ENCODE measurements at regions not wholly inside any gene's neighbourhood (a gene's known extent, or its start where the extent isn't known, plus 50 kb on each side); places are given as distances from the start of the nearest gene placed in this dataset.
A peak's percentile ranks its signal among the peaks of the same experiment; 100 is the strongest.

- H3K9ac ChIP-seq (ENCODE audit: low read depth in 1 of 2, low read length in 2 of 2), result peak overlapping the region; percentile 55 to 62
- H3K27ac ChIP-seq (ENCODE audit: low read depth, low read length), result peak overlapping the region; percentile 69
- H3K36me3 ChIP-seq (ENCODE audit: control insufficient read depth in 1 of 2, insufficient read depth in 2 of 2, low read length in 2 of 2), result no peaks in the 10 kb centered on the region
- peaks cover 9 to 17% of the 10 kb centered on the region in 2 donors for H3K4me1 ChIP-seq (ENCODE audit: control insufficient read depth in 1 of 2, insufficient read depth in 2 of 2, low read length in 2 of 2)
- H3K4me3 ChIP-seq (ENCODE audit: low read depth in 1 of 2, low read length in 2 of 2), result peak overlapping the region; percentile 70 to 80
- H3K9me3 ChIP-seq (ENCODE audit: control insufficient read depth in 1 of 2, low read length in 2 of 2), result peaks cover 3% of the 10 kb centered on the region in 2 donors
- no peaks in the 10 kb centered on the region for H3K27me3 ChIP-seq (ENCODE audit: control insufficient read depth in 1 of 2, insufficient read depth in 2 of 2, low read length in 2 of 2)
These were observed 59.3 kb upstream of the COMTD1 start for GRCh38 chr10:75294866-75295701.

DNA sequence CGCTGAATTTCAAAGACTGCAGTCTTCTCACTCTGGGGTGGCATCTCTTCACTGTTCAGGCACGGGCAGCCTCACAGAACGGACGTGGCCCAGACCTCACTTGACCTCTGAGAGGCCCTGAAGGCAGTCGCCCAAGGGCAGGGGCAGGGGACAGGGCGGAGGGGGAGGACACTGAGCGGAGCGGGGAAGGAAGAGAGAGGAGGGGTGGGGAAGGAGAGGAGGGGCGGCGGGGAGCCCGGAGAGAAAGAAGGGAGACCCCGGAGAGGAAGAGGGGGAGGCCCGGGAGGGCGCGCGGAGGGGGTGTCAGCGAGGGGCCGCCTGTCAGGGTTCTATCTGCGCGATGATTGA lies 58.7 kb upstream of the COMTD1 start:
- H3K4me1 ChIP-seq (ENCODE audit: control insufficient read depth in 1 of 2, insufficient read depth in 2 of 2, low read length in 2 of 2), result peaks cover 9 to 17% of the 10 kb centered on the region in 2 donors
- peak overlapping the region; percentile 69 for H3K27ac ChIP-seq (ENCODE audit: low read depth, low read length)
- H3K4me3 ChIP-seq (ENCODE audit: low read depth in 1 of 2, low read length in 2 of 2), result peak overlapping the region; percentile 70 to 80
- peak overlapping the region; percentile 55 to 62 for H3K9ac ChIP-seq (ENCODE audit: low read depth in 1 of 2, low read length in 2 of 2)
- no peaks in the 10 kb centered on the region for H3K27me3 ChIP-seq (ENCODE audit: control insufficient read depth in 1 of 2, insufficient read depth in 2 of 2, low read length in 2 of 2)
- no peaks in the 10 kb centered on the region for H3K36me3 ChIP-seq (ENCODE audit: control insufficient read depth in 1 of 2, insufficient read depth in 2 of 2, low read length in 2 of 2)
- peaks cover 4 to 5% of the 10 kb centered on the region in 2 donors for H3K9me3 ChIP-seq (ENCODE audit: control insufficient read depth in 1 of 2, low read length in 2 of 2)

DNA sequence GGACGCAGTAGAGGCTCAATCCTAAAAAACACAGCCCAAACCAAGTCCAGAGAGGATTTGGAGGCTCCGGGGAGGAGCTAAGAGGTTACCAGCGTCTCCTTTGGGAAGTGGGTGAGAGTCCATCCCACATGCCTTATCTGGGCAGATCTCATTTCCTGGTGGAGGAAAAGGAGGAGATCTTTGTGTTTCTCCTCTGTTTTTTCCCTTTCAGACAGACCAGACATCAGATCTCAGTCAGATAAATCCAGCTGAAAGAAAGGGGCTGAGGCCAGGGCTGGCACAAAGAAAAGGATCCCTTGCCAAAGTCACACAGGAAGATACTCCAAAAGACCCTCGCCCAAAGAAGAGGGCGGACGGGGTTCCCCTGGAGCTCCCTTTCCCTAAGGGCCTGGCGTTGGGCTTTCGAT lies 58.3 kb upstream of the COMTD1 start:
- Histone ChIP-seq H3K36me3 (ENCODE audit: control insufficient read depth in 1 of 2, insufficient read depth in 2 of 2, low read length in 2 of 2) (no peaks in the 10 kb centered on the region), H3K4me3 (ENCODE audit: low read depth in 1 of 2, low read length in 2 of 2) (peak overlapping the region in 1 of 2 donors; percentile 70), H3K9me3 (ENCODE audit: control insufficient read depth in 1 of 2, low read length in 2 of 2) (peaks cover 4 to 5% of the 10 kb centered on the region in 2 donors), H3K4me1 (ENCODE audit: control insufficient read depth in 1 of 2, insufficient read depth in 2 of 2, low read length in 2 of 2) (peaks cover 9 to 17% of the 10 kb centered on the region in 2 donors), H3K27me3 (ENCODE audit: control insufficient read depth in 1 of 2, insufficient read depth in 2 of 2, low read length in 2 of 2) (no peaks in the 10 kb centered on the region), H3K9ac (ENCODE audit: low read depth in 1 of 2, low read length in 2 of 2) (peak overlapping the region in 1 of 2 donors; percentile 62), H3K27ac (ENCODE audit: low read depth, low read length) (peak overlapping the region; percentile 69)

DNA sequence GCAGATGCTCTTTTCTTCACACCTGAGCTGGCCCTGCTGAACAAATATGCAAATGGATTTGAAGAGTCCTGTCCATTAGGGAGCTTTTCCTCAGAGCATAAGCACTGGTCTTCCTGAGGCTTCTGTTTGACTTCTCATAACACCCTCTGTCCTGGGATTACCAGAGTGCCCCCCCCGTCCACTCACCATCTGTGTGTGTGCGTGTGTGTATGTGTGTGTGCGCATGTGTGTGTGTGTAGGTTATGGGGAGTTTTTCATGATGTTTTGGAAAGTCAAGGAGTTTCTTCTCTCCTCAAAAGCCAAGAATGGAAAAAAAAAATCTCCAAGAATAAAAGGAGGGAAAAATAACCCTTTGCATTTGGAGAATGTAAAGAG lies 57.7 kb upstream of the COMTD1 start:
- no peaks in the 10 kb centered on the region for H3K36me3 ChIP-seq (ENCODE audit: control insufficient read depth in 1 of 2, insufficient read depth in 2 of 2, low read length in 2 of 2)
- H3K27me3 ChIP-seq (ENCODE audit: control insufficient read depth in 1 of 2, insufficient read depth in 2 of 2, low read length in 2 of 2), result no peaks in the 10 kb centered on the region
- H3K4me1 ChIP-seq (ENCODE audit: control insufficient read depth in 1 of 2, insufficient read depth in 2 of 2, low read length in 2 of 2), result peaks cover 9 to 17% of the 10 kb centered on the region in 2 donors
- no peak overlapping the region for H3K4me3 ChIP-seq (ENCODE audit: low read depth in 1 of 2, low read length in 2 of 2)
- H3K9ac ChIP-seq (ENCODE audit: low read depth in 1 of 2, low read length in 2 of 2), result no peak overlapping the region
- no peak overlapping the region for H3K27ac ChIP-seq (ENCODE audit: low read depth, low read length)
- H3K9me3 ChIP-seq (ENCODE audit: control insufficient read depth in 1 of 2, low read length in 2 of 2), result peaks cover 4 to 5% of the 10 kb centered on the region in 2 donors

GRCh38 chr10:75292794-75293445 lies 57.2 kb upstream of the COMTD1 start:
- Histone ChIP-seq H3K9ac (ENCODE audit: low read depth in 1 of 2, low read length in 2 of 2) (no peak overlapping the region), H3K4me3 (ENCODE audit: low read depth in 1 of 2, low read length in 2 of 2) (no peak overlapping the region), H3K9me3 (ENCODE audit: control insufficient read depth in 1 of 2, low read length in 2 of 2) (peaks cover 4 to 5% of the 10 kb centered on the region in 2 donors), H3K27me3 (ENCODE audit: control insufficient read depth in 1 of 2, insufficient read depth in 2 of 2, low read length in 2 of 2) (no peaks in the 10 kb centered on the region), H3K27ac (ENCODE audit: low read depth, low read length) (no peak overlapping the region), H3K36me3 (ENCODE audit: control insufficient read depth in 1 of 2, insufficient read depth in 2 of 2, low read length in 2 of 2) (no peaks in the 10 kb centered on the region), H3K4me1 (ENCODE audit: control insufficient read depth in 1 of 2, insufficient read depth in 2 of 2, low read length in 2 of 2) (peaks cover 9 to 17% of the 10 kb centered on the region in 2 donors)

DNA sequence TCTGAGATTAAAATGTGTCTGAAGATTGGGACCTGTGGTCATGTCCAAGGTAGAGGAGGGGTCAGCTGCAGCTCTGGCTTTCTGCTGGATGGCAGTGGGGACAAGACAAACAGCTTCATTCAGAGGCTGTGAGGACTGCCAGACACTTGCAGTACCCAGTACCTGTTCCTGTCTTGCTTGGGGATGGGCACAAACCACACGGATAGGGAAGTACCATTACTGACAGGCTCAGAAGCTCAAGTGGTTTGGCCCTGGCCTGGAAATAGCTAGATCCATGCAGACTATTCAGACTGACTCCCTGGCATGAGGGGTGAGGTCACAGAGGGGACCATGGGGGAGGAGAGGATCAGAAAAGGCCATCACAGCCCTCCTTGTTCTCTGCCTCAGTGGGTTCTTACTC lies 56.0 kb upstream of the COMTD1 start:
- Histone ChIP-seq H3K4me3 (ENCODE audit: low read depth in 1 of 2, low read length in 2 of 2) (no peak overlapping the region), H3K27ac (ENCODE audit: low read depth, low read length) (no peak overlapping the region), H3K9ac (ENCODE audit: low read depth in 1 of 2, low read length in 2 of 2) (no peak overlapping the region), H3K4me1 (ENCODE audit: control insufficient read depth in 1 of 2, insufficient read depth in 2 of 2, low read length in 2 of 2) (peaks cover 6 to 17% of the 10 kb centered on the region in 2 donors), H3K27me3 (ENCODE audit: control insufficient read depth in 1 of 2, insufficient read depth in 2 of 2, low read length in 2 of 2) (no peaks in the 10 kb centered on the region), H3K9me3 (ENCODE audit: control insufficient read depth in 1 of 2, low read length in 2 of 2) (peaks cover 4 to 7% of the 10 kb centered on the region in 2 donors), H3K36me3 (ENCODE audit: control insufficient read depth in 1 of 2, insufficient read depth in 2 of 2, low read length in 2 of 2) (no peaks in the 10 kb centered on the region)

GRCh38 chr10:75288140-75288711 lies 52.5 kb upstream of the COMTD1 start:
- H3K27me3 ChIP-seq (ENCODE audit: control insufficient read depth in 1 of 2, insufficient read depth in 2 of 2, low read length in 2 of 2), result no peaks in the 10 kb centered on the region
- H3K27ac ChIP-seq (ENCODE audit: low read depth, low read length), result no peak overlapping the region
- H3K9me3 ChIP-seq (ENCODE audit: control insufficient read depth in 1 of 2, low read length in 2 of 2), result peaks cover 4 to 7% of the 10 kb centered on the region in 2 donors
- H3K4me3 ChIP-seq (ENCODE audit: low read depth in 1 of 2, low read length in 2 of 2), result no peak overlapping the region
- no peaks in the 10 kb centered on the region for H3K36me3 ChIP-seq (ENCODE audit: control insufficient read depth in 1 of 2, insufficient read depth in 2 of 2, low read length in 2 of 2)
- H3K4me1 ChIP-seq (ENCODE audit: control insufficient read depth in 1 of 2, insufficient read depth in 2 of 2, low read length in 2 of 2), result peaks cover 9 to 16% of the 10 kb centered on the region in 2 donors
- H3K9ac ChIP-seq (ENCODE audit: low read depth in 1 of 2, low read length in 2 of 2), result no peak overlapping the region

DNA sequence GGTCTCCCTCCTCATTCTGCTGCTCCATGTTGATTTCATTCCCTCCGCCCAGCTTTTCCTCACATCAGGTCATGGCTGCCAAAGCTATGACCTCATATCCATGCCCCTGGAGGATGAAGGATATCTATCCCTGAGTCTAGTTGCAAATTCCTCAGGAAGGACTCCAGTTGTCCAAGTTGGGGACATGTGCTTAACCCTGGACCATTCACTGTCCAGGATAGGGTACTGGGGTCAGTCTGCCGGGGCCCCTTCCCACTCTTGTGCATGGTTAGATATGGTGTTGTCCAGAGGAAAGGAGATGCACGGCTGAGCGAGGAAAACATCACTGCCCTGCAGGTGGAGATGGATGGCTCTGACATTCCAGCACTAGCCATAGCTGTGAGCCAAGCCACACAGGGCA lies 51.9 kb upstream of the COMTD1 start:
- peaks cover 9 to 18% of the 10 kb centered on the region in 2 donors for H3K4me1 ChIP-seq (ENCODE audit: control insufficient read depth in 1 of 2, insufficient read depth in 2 of 2, low read length in 2 of 2)
- H3K27me3 ChIP-seq (ENCODE audit: control insufficient read depth in 1 of 2, insufficient read depth in 2 of 2, low read length in 2 of 2), result no peaks in the 10 kb centered on the region
- peaks cover 4 to 7% of the 10 kb centered on the region in 2 donors for H3K9me3 ChIP-seq (ENCODE audit: control insufficient read depth in 1 of 2, low read length in 2 of 2)
- no peak overlapping the region for H3K4me3 ChIP-seq (ENCODE audit: low read depth in 1 of 2, low read length in 2 of 2)
- H3K9ac ChIP-seq (ENCODE audit: low read depth in 1 of 2, low read length in 2 of 2), result no peak overlapping the region
- no peaks in the 10 kb centered on the region for H3K36me3 ChIP-seq (ENCODE audit: control insufficient read depth in 1 of 2, insufficient read depth in 2 of 2, low read length in 2 of 2)
- no peak overlapping the region for H3K27ac ChIP-seq (ENCODE audit: low read depth, low read length)

DNA sequence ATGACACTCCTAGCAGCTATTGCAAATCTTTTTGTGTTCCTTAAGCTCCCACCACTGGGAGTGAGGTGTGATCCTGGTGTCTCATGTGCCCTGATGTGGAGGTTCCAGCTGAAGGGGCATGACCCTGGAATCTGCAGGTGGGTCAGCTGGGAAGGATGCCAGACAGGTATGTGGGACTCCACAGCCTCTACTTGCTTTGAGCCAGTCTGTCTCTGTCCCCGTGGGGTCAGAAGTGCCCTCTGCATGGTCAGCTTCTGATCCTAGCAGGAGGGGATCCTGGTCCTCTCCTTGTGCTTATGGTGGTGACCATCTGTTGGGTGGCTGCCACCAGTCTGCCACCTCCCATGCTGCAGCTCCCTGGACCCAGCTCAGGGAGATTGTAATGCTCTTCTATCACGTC lies 51.1 kb upstream of the COMTD1 start:
- Histone ChIP-seq H3K9ac (ENCODE audit: low read depth in 1 of 2, low read length in 2 of 2) (no peak overlapping the region), H3K36me3 (ENCODE audit: control insufficient read depth in 1 of 2, insufficient read depth in 2 of 2, low read length in 2 of 2) (no peaks in the 10 kb centered on the region), H3K4me3 (ENCODE audit: low read depth in 1 of 2, low read length in 2 of 2) (no peak overlapping the region)

More for the DNA sequence above, 51.1 kb upstream of the COMTD1 start:
- Histone ChIP-seq H3K9me3 (ENCODE audit: control insufficient read depth in 1 of 2, low read length in 2 of 2) (peaks cover 4 to 7% of the 10 kb centered on the region in 2 donors), H3K4me1 (ENCODE audit: control insufficient read depth in 1 of 2, insufficient read depth in 2 of 2, low read length in 2 of 2) (peaks cover 9 to 18% of the 10 kb centered on the region in 2 donors), H3K27ac (ENCODE audit: low read depth, low read length) (no peak overlapping the region), H3K27me3 (ENCODE audit: control insufficient read depth in 1 of 2, insufficient read depth in 2 of 2, low read length in 2 of 2) (no peaks in the 10 kb centered on the region)

Measured in duodenal mucosa (tissue), 2 donors.